HG03159 (cell line): ENCODE measurements at regions not wholly inside any gene's neighbourhood (a gene's known extent, or its start where the extent isn't known, plus 50 kb on each side); places are given as distances from the start of the nearest gene placed in this dataset.

ENCODE experiments used
- ATAC-seq: cut with Tn5 transposase; IDR thresholded peaks from one replicate; pipeline ENCODE4 v1.9.1; 2021; ENCODE audit warnings: mild to moderate bottlenecking, moderate library complexity; ENCODE audit not compliant: unreplicated experiment

DNA sequence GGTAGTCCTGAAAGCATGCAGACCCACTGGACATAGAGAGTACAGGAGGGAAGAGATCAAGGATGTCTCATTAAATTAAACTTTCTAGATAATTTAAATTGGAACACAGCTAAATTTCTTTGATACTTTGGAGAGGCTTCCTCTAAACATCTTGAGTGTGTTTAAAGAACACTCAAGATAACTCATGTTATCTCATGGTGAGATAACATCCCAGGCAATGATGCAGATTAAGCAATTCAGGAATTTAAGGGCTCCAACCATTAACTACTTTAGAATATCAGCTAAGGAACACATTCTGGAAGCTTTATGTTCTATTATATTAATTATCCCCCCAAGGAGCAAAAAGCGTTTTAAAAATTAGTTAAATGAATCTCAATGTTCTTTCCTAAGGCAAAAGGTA, 289.2 kb upstream of the RUNX1 start:
- ATAC-seq = no peak

DNA sequence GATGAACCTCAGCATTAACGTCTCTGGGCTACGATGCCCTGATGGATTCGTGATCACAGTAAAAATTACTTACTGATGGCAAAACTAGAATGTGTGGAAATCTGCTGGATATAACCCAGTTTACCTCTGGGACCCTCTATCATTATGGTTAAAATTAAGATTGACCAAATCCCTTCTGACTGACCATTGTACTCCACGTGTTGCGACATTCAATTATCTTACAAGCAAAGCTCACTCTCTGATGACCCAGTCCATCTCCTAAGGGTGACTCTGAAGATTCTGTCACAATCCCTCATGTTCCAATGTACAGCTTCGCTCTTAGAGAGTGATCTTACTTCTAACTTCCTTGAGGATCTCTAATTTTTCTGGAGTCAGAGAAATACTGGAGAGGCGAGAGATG, 288.5 kb upstream of the RUNX1 start:
- no peak for ATAC-seq

DNA sequence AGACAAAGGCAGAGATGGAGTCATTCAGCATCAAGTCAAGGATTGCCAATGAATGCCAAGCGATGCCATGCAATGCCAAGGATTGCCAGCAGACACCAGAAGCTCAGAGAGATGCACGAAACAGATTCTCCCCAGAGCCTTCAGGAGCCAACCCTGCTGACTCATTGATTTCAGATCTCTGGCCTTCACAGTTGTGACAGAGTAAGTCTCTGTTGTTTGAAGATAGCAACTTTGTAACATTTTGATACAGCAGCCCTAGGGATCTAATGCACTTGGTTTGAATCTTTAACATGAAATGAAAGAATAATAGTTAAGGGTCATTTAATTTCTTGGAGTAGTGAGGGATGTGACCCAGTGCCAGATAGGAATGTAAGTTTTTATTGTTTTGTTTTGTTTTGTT, 287.4 kb upstream of the RUNX1 start:
- no peak for ATAC-seq

DNA sequence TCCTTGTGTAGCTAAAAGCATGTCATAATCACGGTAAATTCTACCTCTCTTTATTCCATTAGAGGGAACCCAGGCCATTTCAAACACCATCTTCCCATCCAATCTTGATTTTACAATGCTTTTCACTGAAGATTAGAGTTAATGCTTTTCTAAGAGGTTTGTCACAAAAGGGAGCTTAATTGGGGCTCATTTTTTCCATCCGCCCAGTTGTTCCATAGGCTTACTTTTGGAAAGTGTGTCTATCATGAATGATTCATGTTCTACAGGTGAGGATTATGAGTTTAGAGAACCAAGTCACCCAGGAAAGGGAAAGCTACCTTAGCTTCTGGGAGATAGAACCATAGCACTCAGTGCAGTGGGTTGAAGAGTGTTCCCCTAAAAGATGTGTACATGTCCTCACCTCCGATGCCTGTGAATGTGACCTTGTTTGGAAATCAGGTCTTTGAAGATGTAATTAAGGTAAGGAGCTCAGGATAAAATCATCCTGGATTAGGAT, 286.9 kb upstream of the RUNX1 start:
- ATAC-seq = no peak

DNA sequence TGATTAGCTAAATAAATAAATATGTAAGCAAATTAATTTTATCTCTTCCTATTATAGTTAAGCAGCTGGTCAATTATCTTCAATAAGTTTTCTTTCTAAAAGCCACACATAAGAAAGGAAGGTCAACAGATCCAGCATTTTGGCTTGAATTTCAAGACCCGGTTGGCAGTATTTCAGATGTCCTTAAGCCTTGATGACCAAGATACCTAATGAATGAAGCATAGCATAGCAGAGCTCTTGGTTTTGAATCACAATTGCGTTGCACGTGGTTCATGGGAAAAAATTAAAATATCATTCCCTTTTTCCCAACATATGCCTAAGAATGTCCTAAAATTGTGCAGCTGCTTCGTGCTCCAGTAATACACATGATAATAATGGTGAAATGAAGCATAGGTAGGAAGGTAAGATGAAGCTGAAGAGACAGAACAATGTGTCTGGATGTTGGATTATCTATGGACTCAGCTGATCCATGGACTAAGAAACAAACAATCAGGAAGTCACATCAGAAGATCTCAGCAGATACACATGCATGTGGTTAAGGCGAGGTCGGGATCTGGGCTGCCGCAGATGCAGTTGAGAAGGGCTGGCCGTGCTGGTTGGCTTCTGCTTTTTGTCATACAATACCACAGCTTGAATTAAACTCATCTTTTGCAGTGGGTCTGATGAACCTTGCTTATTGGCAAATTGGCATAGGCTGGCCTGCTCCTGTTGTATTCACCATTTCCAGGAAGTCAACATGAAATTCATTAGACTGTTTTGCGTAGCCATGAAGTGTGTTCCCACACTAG, 284.9 kb upstream of the RUNX1 start:
- ATAC-seq = no peak

DNA sequence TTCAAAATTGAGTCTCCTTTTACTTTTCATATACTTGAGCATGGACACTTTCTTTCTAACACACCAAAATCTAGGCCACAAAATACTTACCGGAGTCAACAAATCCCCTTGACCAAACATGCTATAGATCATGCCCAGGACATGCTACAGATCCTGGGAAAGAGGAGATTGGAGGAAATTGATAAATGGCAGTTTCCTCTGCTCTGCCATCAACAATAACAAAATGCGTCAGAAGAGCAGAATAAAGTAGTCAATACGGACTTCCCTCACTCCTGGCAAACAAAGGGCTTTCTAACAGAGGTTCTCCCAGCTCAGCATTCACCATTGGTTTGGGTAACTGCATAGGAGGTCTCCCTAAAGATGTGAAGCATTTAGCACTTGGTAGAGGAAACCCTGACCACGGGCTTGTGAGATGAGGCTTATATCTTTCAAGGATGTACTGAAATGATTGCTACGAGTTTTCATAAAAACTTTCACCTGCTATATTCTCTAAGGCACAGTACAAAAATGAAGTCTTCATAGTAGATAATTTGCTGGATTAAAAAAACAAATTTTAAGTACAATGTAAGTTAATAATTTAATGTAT, 283.8 kb upstream of the RUNX1 start:
- no peak for ATAC-seq

DNA sequence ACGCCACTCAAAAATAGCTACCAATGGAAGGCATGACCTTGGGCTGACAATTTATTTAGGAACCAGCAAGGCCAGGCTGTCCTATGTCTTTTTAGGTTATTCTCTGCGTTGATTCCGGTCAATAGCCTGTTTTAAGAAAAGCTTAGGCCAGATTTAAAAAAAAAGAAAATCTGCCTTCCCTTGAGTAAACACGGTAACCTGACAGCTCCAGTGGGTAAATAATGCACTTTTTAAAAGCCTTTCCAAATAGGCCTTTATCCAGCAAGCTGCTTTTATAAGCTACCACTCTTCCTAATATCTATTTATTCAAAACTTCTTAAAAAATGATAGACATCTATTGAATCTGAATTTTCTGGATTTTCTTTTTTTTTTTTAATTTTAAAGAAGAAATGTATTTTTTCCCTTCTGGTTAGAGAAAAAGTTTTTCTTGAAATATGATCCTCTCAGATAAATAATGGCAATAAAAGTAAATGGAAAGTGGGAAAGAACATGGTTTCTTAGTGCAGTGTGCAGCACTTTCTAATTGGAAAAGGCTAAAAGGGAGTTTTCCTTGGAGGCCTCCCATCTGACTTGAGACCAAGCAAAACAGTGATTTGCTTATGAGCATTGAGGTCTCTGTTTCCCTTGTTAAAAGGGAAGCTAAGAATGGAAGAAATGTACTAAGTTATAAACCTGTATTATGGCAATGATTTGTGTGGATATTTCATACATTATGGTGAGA, 281.0 kb upstream of the RUNX1 start:
- no peak for ATAC-seq

DNA sequence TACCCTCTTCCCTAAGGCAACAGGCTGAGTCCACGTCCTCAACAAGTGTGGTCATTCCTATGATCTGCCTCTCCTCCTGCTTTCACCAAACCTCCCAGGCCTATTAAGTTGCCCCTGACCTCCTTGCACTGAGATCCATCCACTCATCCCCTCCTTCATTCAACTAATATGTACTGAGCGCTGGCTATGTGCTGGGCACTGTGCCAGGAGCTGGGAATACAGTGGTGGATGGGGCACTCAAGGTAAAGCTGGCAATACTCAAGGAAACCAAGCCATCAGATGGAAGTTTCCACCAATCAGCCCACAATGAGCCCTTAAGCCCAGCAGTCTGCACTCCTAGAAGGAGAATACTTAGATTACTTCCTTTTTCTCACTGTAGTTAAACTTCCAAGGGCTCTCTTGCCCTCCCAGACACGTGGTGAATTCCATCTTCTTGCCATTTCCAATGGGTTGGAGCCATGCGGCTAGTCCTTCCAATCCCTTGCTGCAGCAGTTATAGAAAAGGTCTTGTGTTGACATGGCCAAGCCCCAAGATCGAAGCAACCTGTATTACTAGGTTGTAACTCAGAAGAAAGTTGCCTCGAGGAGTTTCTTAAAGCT, 279.9 kb upstream of the RUNX1 start:
- no peak for ATAC-seq

DNA sequence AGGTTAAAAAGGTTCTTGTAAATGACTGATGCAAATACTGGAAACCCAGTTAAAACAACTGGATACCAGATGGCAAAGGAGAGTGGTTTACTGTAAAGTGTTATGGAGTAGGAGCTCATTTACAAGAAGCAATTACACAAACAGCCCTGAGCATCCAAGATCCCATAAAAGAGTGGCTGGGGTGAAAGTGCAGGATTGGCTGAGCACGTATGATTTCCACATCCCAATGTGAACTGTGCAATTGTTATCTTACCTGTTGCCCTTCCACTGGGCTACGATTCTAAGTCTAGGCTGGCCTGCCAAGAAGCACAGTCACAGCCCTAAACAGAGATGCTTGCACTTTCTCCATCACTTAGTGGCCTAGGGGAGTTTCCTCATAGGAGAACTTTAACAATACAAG, 277.6 kb upstream of the RUNX1 start:
- no peak for ATAC-seq

DNA sequence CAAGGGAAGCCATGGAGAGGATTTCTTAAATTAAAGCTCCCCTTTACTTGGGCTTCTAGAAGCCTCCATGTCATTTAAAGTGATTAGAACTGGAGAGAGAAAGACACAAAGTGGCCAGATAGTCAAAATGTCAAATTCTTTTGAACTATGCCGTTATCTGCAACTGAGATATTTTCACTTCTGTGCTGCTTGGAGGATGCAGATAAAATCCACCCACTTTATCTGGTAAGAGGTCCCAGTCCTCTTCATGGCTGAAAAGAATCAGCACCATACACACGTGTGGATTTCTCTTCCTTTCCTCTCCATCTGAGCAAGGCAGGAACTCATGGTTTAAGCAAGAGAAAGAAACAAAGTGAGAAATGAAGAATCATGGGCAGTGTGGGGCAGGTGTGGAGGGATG, 276.9 kb upstream of the RUNX1 start:
- ATAC-seq = no peak

DNA sequence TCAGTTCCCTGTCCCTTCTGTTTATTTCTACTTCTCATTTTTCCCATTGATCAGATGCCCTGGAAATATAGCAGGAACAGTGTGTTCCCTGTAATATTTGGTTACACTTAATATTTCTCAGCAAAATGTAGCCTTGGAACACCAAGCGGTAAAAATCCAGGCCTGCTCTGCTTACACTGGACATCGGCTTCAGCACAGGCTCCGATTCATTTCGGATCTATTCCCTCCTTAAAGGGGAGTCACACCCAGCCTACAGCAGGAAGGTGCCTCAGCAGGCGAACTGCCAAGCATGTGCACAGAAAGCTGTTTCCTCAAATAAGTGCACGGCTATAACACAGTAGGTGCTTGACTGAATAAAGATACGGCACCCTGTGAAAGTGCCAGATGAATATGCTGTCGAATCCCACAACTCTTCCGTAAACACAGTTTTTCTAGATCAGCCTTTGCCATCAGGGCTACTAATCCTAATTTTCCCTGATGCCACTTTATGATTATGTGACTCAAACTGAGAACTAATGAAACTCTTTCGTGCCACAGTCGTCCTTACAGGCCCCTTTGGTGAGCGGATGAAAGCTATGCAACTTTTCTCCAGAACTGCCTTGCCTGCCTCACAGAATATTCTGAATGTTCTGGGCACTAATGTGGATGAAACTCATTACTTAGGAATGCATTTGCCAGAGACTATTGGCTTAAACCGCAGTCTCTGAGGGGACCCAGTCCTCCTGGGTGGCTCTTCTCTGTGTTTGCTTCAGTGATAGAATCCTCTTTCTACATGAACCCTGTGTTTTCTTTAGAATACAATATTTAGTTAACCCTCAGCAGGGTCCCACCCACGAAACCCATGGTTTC, 275.5 kb upstream of the RUNX1 start:
- no peak for ATAC-seq

DNA sequence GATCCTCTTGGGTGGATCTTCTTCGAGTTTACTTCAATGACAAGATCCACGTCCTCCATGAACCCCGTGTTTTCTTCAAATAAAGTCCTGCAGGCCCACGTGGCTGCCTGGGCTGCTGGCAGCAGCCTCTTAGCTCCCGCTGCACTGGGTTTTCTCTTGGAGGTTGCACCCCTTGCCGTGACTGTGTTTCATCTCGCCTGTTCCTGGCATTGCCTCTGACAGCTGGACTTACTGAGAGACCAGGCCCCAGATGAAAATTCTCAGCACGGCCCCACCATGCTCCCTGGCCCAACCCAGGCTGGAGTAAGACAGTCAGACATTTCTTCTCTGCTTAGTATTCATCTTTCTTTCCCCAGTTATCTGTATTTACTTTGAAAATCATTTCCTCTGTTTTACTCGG, 274.8 kb upstream of the RUNX1 start:
- ATAC-seq = no peak

DNA sequence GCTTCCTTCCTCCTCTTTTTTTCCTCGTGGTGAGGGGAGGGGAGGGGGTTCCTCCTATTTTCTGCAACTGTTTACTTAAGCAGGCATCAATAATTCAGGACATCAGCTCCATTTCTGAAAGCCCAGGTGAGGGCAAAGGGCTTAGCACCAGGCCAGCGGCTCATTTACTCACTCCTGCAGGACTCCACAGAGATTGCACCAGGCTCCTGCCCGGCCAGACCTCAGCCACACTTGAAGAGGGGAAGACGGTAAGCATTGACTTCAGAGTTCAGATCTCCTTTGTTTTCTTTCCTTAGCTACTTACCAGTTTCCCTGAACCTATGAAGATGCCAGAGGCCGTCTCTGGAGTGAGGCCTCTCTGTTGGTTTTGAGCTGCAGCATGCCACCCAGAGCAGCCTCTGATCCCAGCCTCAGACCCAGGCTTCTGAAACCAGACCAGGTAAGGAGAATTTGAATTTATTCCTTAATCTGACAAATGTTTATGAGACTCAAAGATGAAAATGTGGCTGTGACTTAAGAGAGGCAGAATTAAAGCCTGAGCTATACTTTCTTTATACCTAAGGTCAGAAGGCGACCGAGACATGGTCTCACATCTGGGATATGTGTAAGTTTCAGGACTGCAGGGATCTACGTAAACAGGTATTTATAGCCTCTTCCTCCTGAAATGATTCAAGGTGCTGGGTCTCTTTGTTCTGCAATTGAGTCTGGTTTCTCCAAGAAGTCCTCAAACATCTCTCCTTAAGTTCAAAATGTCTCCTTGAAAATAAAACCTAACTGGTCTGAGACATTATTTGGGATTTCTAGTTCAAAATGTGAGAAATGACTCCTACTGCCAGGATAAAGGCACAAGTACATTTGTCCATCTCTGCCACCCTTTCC, 272.5 kb upstream of the RUNX1 start:
- no peak for ATAC-seq

DNA sequence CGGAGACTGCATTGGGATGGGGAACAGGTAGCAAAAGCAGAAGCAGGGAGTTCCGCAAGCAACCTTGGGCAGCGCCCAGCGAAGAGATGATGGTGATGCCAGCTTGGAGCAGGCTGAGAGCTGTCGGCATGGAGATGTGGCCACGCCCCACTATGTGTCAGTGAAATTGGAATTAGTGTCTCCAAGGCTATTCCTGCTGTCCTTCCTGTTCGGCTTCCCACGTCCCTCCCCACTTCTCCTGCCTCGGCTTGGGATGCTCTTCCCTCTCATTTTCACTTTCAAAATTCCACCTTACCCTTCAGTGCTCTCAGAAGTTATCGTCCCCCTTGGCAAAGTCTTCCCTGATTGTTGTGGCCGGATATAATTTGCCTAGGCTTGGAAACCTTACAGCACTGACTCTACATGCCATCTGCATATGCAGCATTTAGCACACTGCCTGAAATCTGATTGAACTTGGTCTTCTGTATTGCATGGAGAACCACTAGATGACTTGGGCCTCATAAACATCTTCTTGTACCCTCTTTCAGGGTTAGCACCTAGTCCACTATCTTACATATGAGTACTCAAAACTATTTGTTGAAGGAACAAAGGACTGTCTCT, 270.7 kb upstream of the RUNX1 start:
- no peak for ATAC-seq

DNA sequence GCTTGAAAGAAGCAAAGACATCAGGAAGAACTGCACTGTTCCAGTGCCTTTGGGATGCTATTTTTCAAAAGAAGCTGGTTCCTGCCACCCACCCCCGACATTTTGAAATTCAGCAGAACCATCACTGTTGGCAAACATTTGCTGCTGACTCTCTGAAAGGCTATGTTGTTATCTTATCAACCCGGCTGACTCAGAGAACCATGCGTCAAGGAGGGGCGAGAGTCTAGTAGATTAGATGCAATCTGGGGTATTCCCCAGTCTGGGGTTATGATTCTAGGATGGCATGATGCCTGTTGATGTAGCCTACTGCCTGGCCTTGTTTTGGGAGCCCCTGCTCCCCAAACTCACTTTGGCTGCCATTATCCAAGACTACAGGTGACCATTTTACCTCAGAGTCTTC, 267.8 kb upstream of the RUNX1 start:
- no peak for ATAC-seq

DNA sequence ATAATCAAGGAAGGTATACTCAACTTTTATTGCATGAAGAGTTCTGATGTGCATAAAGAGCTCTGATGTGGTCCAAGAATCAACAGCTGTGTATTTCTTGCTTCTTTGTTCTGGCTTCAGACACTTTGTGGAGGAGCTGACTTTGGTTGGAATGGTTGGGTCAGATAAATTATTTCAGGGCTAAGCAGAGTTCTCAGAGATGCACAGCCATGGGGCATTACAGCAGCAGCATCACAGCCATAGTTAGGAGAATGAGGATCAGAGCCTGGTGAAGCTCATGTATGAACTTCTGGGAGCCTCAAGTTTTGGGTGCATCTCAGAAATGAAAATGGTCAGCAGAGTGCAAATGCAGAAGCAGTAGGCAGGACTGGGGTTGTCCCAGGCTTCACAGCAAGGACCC, 267.4 kb upstream of the RUNX1 start:
- no peak for ATAC-seq

DNA sequence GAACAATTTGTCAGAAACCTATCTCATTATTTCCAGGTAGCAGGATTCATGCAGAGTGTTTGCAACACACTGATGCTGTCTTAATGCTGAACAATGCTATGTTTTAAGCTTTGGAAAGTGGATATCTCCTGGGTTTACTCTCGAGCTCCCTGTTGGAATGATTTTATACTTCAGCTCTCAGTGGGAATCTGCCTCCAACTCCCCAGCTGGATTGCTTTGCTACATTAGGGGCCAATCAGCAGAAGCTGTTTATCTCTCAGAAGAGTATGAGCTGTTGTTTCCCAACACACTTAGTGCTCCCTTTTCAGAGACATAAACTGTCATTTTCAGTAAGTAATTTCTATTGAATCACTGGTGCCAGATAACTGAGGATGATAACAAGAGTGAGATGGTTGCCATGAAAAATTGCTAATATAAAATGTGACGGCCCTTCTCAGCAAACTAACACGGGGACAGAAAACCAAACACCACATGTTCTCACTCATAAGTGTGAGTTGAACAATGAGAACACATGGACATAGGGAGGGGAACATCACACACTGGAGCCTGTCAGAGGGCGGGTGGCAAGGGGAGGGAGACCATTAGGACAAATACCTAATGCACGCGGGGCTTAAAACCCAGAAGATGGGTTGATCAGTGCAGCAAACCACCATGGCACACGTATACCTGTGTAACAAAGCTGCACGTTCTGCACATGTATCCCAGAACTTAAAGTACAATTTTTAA, 265.9 kb upstream of the RUNX1 start:
- ATAC-seq = no peak

DNA sequence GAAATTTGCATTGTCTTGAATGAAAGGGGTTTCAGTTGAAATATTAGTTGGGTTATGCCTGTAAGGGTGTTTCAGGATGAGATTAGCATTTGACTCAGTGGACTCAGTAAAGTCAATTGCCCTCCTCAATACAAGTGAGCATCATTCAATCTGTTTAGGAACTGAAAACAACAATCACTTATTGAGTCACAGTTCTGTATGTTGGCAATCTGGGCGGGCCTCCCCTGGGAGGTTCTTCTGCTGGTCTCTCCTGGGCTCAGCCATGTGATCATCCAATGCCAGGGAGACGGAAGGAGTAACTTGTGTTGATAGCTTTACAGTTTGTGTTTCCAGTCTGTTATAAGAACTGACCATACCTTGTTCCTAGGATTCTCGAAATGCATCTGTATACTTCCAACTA, 262.9 kb upstream of the RUNX1 start:
- ATAC-seq = no peak

DNA sequence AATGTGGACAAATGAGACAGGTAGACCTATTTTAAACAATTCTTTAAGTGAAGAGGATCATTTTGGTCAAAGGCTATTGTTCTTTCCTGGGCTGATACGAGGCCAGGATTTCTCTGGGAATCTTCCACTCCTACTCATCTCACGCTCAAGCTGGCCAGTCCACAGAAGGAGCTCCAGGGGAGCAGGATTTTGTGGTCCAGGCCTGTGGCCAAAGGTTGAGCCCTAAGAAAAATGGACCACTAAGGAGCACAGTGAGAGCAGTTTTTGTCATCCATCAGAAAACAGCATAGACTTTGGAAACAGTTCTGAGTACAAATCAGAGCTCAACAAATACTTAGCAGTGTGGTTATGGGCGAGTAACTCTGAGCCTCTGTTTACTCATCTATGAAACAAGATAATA, 260.2 kb upstream of the RUNX1 start:
- ATAC-seq = no peak
